ENCODE measurements at regions not wholly inside any gene's neighbourhood (a gene's known extent, or its start where the extent isn't known, plus 50 kb on each side); places are given as distances from the start of the nearest gene placed in this dataset.

GRCh38 chr3:99586701-99587100, 51.7 kb upstream of the COL8A1 start:
- no peak overlapping the region for H3K4me3 ChIP-seq (ENCODE audit: low read depth, low read length)
- peak; percentile 46 for DNase-seq (ENCODE audit: low read depth)
- TF ChIP-seq, protein P1, sequence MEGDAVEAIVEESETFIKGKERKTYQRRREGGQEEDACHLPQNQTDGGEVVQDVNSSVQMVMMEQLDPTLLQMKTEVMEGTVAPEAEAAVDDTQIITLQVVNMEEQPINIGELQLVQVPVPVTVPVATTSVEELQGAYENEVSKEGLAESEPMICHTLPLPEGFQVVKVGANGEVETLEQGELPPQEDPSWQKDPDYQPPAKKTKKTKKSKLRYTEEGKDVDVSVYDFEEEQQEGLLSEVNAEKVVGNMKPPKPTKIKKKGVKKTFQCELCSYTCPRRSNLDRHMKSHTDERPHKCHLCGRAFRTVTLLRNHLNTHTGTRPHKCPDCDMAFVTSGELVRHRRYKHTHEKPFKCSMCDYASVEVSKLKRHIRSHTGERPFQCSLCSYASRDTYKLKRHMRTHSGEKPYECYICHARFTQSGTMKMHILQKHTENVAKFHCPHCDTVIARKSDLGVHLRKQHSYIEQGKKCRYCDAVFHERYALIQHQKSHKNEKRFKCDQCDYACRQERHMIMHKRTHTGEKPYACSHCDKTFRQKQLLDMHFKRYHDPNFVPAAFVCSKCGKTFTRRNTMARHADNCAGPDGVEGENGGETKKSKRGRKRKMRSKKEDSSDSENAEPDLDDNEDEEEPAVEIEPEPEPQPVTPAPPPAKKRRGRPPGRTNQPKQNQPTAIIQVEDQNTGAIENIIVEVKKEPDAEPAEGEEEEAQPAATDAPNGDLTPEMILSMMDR (conservative IDR thresholded peaks at IDR 0.05; ENCODE audit: low read depth, low read length), result peak; percentile 24

DNA sequence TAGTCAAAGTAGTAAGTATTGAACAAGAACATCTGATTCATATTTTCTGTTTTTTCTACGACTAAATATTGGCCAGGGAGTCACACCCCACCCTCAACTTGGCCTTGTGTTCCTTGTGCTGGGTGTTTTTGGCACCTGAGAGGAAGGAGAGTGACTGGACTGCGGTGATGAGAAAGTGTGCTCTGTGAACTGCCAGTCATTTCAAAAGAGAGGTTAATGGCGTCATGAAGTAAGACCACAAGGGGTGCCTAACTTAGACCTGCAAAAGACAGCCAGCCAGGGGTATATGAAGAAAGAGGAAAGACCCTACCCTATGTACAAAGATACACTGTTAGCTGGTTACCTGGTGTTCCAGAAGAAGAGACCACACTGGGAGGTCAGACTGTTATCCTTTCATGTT, 58.4 kb upstream of the COL8A1 start:
- no peak overlapping the region for H3K4me3 ChIP-seq (ENCODE audit: low read depth, low read length)
- no peak for DNase-seq (ENCODE audit: low read depth)
- TF ChIP-seq, protein P1 (conservative IDR thresholded peaks at IDR 0.05; ENCODE audit: low read depth, low read length), result no peak

DNA sequence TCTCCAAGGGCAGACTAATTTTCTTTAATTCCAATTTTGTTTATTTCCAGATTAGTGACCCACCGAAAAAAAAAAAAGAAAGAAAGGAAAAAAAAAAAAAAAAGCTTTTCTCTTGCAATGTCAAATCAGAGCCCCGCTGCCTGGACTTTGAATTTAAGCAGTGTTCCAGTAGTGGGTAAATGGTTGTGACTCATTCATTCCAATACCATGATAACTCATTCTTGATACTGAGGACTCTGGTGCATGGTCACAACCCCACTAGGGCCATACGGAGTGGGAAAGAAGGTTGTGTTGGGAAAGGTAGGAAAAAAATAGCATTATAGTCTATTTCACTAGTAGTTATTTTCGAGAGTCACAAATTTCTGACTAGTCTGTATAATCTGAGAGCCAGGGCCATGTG, 59.1 kb upstream of the COL8A1 start:
- H3K4me3 ChIP-seq (ENCODE audit: low read depth, low read length), result no peak overlapping the region
- peak; percentile 79 for DNase-seq (ENCODE audit: low read depth)
- TF ChIP-seq, protein P1 (conservative IDR thresholded peaks at IDR 0.05; ENCODE audit: low read depth, low read length), result no peak

- DNase-seq (ENCODE audit: low read depth), result peak; percentile 49
- TF ChIP-seq, protein P1 (conservative IDR thresholded peaks at IDR 0.05; ENCODE audit: low read depth, low read length), result no peak
Observed at GRCh38 chr3:99578339-99578970, 59.9 kb upstream of the COL8A1 start.

GRCh38 chr3:99576904-99577559, 61.4 kb upstream of the COL8A1 start:
- peak; percentile 51 for DNase-seq (ENCODE audit: low read depth)
- H3K4me3 ChIP-seq (ENCODE audit: low read depth, low read length), result no peak overlapping the region
- TF ChIP-seq, protein P1 (conservative IDR thresholded peaks at IDR 0.05; ENCODE audit: low read depth, low read length), result no peak

More at GRCh38 chr3:99578339-99578970, 59.9 kb upstream of the COL8A1 start:
- H3K4me3 ChIP-seq (ENCODE audit: low read depth, low read length), result no peak overlapping the region

GRCh38 chr3:99575683-99576082, 62.7 kb upstream of the COL8A1 start:
- TF ChIP-seq, protein P1 (conservative IDR thresholded peaks at IDR 0.05; ENCODE audit: low read depth, low read length), result no peak
- no peak overlapping the region for H3K4me3 ChIP-seq (ENCODE audit: low read depth, low read length)
- DNase-seq (ENCODE audit: low read depth), result no peak

- DNase-seq (ENCODE audit: low read depth), result no peak
- no peak overlapping the region for H3K4me3 ChIP-seq (ENCODE audit: low read depth, low read length)
- TF ChIP-seq, protein P1 (conservative IDR thresholded peaks at IDR 0.05; ENCODE audit: low read depth, low read length), result no peak
Observed at GRCh38 chr3:99570061-99570460, 68.3 kb upstream of the COL8A1 start.

Measured in choroid plexus epithelial cell (primary cell).